NCI-H1105 (cell line): ENCODE measurements at regions not wholly inside any gene's neighbourhood (a gene's known extent, or its start where the extent isn't known, plus 50 kb on each side); places are given as distances from the start of the nearest gene placed in this dataset.

Experiments
- DNase-seq: peaks from one replicate; lab custom pipeline; 2025; lab: John Stamatoyannopoulos, UW

- DNase-seq = no peak
Observed at GRCh38 chr2:103028181-103028580, 266.4 kb downstream of the TMEM182 start.
